Upper lobe of left lung (tissue), 6 donors: ENCODE measurements at regions not wholly inside any gene's neighbourhood (a gene's known extent, or its start where the extent isn't known, plus 50 kb on each side); places are given as distances from the start of the nearest gene placed in this dataset.
A peak's percentile ranks its signal among the peaks of the same experiment; 100 is the strongest.

ENCODE experiments used
- ATAC-seq, 2 donors: fragments of 200-7000 bp; cut with Tn5 transposase; one replicate each; pipeline ENCODE4 v1.9.1; 2022; ENCODE audit warnings: mild to moderate bottlenecking in 2 of 2, moderate library complexity in 2 of 2; ENCODE audit not compliant: low FRiP score in 2 of 2
- DNase-seq, 2 donors: peaks; one replicate each; pipeline ENCODE4 v3.0.0-alpha.2; 2019 to 2020
- H3K27ac ChIP-seq, 4 donors: fragments of 200-600 bp; sonication (generic); one replicate each; pipeline ENCODE4 v1.5.1; 2016 to 2019
- H3K27me3 ChIP-seq, 4 donors: fragments of 200-600 bp; sonication (generic); one replicate each; pipeline ENCODE4 v1.5.1; 2017 to 2019
- H3K36me3 ChIP-seq, 4 donors: fragments of 200-600 bp; sonication (generic); one replicate each; pipeline ENCODE4 v1.5.1; 2016 to 2019
- H3K4me1 ChIP-seq, 4 donors: fragments of 200-600 bp; sonication (generic); one replicate each; pipeline ENCODE4 v1.5.1; 2018 to 2019
- H3K4me3 ChIP-seq, 4 donors: fragments of 200-600 bp; sonication (generic); one replicate each; pipeline ENCODE4 v1.5.1; 2017 to 2019; ENCODE audit warnings: mild to moderate bottlenecking in 2 of 4, moderate library complexity in 1 of 4
- H3K9me3 ChIP-seq, 4 donors: fragments of 200-600 bp; sonication (generic); one replicate each; pipeline ENCODE4 v1.5.1; 2018 to 2019
- CTCF ChIP-seq, 6 experiments: fragments of 450-650 bp in 4 of 6; fragments of 200-600 bp in 2 of 6; sonication (generic) in 2 of 6; IDR thresholded peaks; one replicate each; pipeline ENCODE4 v1.5.1; 2016 to 2019; ENCODE audit warnings: antibody characterized with exemption in 6 of 6
- EP300 ChIP-seq, 4 donors: sonication (generic); formaldehyde crosslinking; IDR thresholded peaks; one replicate each; pipeline ENCODE4 v1.5.1; 2017; ENCODE audit warnings: antibody characterized with exemption in 4 of 4, control low read depth in 2 of 4
- POLR2A ChIP-seq, 4 donors: fragments of 450-650 bp; IDR thresholded peaks; one replicate each; pipeline ENCODE4 v1.5.1; 2016 to 2017; ENCODE audit warnings: antibody characterized with exemption in 4 of 4, mild to moderate bottlenecking in 2 of 4
- POLR2AphosphoS5 ChIP-seq, 2 donors: sonication (generic); formaldehyde crosslinking; IDR thresholded peaks; one replicate each; pipeline ENCODE4 v1.5.1; 2017; ENCODE audit warnings: antibody characterized with exemption in 2 of 2
- WGBS, 2 donors: methylation state at CpG; one replicate each; pipeline ENCODE4 v1.1.5; 2017 to 2018; 5-methylcytosine and 5-hydroxymethylcytosine counted together
- donor health status: DM: no; HTN: no; CAD: no; lungs with moderate emphysema.
- donor health status: DM: no; HTN: yes; CAD: no; lungs with severe emphysema.

- 59 to 100% methylated on average over 1 of the region's 1 CpG for WGBS, 2 donors
- H3K27ac ChIP-seq: no peak overlapping the region
- ATAC-seq (no peak), DNase-seq (no peak)
- no peak for TF ChIP-seq EP300 (IDR thresholded peaks at IDR 0.05)
- no peak for TF ChIP-seq POLR2AphosphoS5 (IDR thresholded peaks at IDR 0.05)
- TF ChIP-seq CTCF (IDR thresholded peaks at IDR 0.05): no peak
- no peak for TF ChIP-seq POLR2A (IDR thresholded peaks at IDR 0.05)
- H3K4me1 ChIP-seq: peaks cover 6 to 15% (median 10%) of the 10 kb centered on the region in 4 donors
- no peaks in the 10 kb centered on the region for H3K9me3 ChIP-seq
- H3K27me3 ChIP-seq: no peaks in the 10 kb centered on the region
- no peak overlapping the region for H3K4me3 ChIP-seq
- H3K36me3 ChIP-seq: no peaks in the 10 kb centered on the region
These were observed 114.2 kb upstream of the UMPS start for GRCh38 chr3:124615896-124616543.

- TF ChIP-seq EP300 (IDR thresholded peaks at IDR 0.05) (no peak), POLR2A (IDR thresholded peaks at IDR 0.05) (no peak), POLR2AphosphoS5 (IDR thresholded peaks at IDR 0.05) (no peak), CTCF (IDR thresholded peaks at IDR 0.05) (no peak)
- peaks cover 6 to 15% (median 10%) of the 10 kb centered on the region in 4 donors for H3K4me1 ChIP-seq
- ATAC-seq (no peak), DNase-seq (no peak)
- no peak overlapping the region for H3K4me3 ChIP-seq
- no peak overlapping the region for H3K27ac ChIP-seq
- H3K27me3 ChIP-seq: no peaks in the 10 kb centered on the region
- no peaks in the 10 kb centered on the region for H3K36me3 ChIP-seq
- 70 to 72% methylated on average over 1 of the region's 1 CpG for WGBS, 2 donors
- H3K9me3 ChIP-seq: no peaks in the 10 kb centered on the region
These were observed 113.1 kb upstream of the UMPS start for GRCh38 chr3:124617177-124617576.

- peak overlapping the region; percentile 19 to 52 (median 49) for H3K27ac ChIP-seq
- 79 to 86% methylated on average over 4 of the region's 4 CpGs for WGBS, 2 donors
- TF ChIP-seq CTCF (IDR thresholded peaks at IDR 0.05) (no peak), EP300 (IDR thresholded peaks at IDR 0.05) (no peak), POLR2AphosphoS5 (IDR thresholded peaks at IDR 0.05) (no peak), POLR2A (IDR thresholded peaks at IDR 0.05) (no peak)
These were observed 110.2 kb upstream of the UMPS start for GRCh38 chr3:124619887-124620599.

GRCh38 chr3:124620600-124621063, 109.6 kb upstream of the UMPS start:
- Histone ChIP-seq H3K27me3 (no peaks in the 10 kb centered on the region), H3K36me3 (no peaks in the 10 kb centered on the region), H3K4me3 (no peak overlapping the region), H3K27ac (peak overlapping the region; percentile 19 to 52 (median 49)), H3K4me1 (peaks cover 6 to 15% (median 10%) of the 10 kb centered on the region in 4 donors), H3K9me3 (no peaks in the 10 kb centered on the region)
- WGBS, 2 donors: 36 to 38% methylated on average over 6 of the region's 6 CpGs
- ATAC-seq (peak; percentile 70 to 91), DNase-seq (peak in 1 of 2 donors; percentile 68)
- TF ChIP-seq CTCF (IDR thresholded peaks at IDR 0.05): peak in 2 of 6 experiments; percentile 5 to 7
- TF ChIP-seq EP300 (IDR thresholded peaks at IDR 0.05): no peak

More at GRCh38 chr3:124619887-124620599, 110.2 kb upstream of the UMPS start:
- DNase-seq: no peak
- H3K9me3 ChIP-seq: no peaks in the 10 kb centered on the region
- peak in 1 of 2 donors; percentile 18 for ATAC-seq
- H3K4me3 ChIP-seq: no peak overlapping the region
- peaks cover 6 to 15% (median 10%) of the 10 kb centered on the region in 4 donors for H3K4me1 ChIP-seq
- H3K36me3 ChIP-seq: no peaks in the 10 kb centered on the region
- H3K27me3 ChIP-seq: no peaks in the 10 kb centered on the region
